Transverse colon (tissue), 4 donors: ENCODE measurements at regions not wholly inside any gene's neighbourhood (a gene's known extent, or its start where the extent isn't known, plus 50 kb on each side); places are given as distances from the start of the nearest gene placed in this dataset.

Experiments
- CTCF ChIP-seq, 5 experiments: fragments of 200-600 bp in 3 of 5; fragments of 450-650 bp in 2 of 5; sonication (generic) in 3 of 5; IDR thresholded peaks; 1 replicate in 2 of 5; 2 replicates in 3 of 5; pipeline ENCODE4 v1.5.1; 2016 to 2017; ENCODE audit warnings: antibody characterized with exemption in 5 of 5, inconsistent platforms in 3 of 5, mild to moderate bottlenecking in 2 of 5, moderate library complexity in 1 of 5
- EP300 ChIP-seq: sonication (generic); formaldehyde crosslinking; IDR thresholded peaks from one replicate; pipeline ENCODE4 v1.6.1; 2017; ENCODE audit warnings: antibody characterized with exemption, low read depth
- POLR2A ChIP-seq: fragments of 450-650 bp; IDR thresholded peaks from one replicate; pipeline ENCODE4 v1.6.1; 2016; ENCODE audit warnings: antibody characterized with exemption, mild to moderate bottlenecking, moderate library complexity
- POLR2AphosphoS5 ChIP-seq, 3 donors: sonication (generic); formaldehyde crosslinking; IDR thresholded peaks; one replicate each; pipeline ENCODE4 v1.6.1; 2016; ENCODE audit warnings: antibody characterized with exemption in 3 of 3

GRCh38 chr6:167755461-167755860 lies 71.2 kb upstream of the AFDN start:
- TF ChIP-seq CTCF (IDR thresholded peaks at IDR 0.05), result no peak
- TF ChIP-seq EP300, result no peak
- TF ChIP-seq POLR2A, result no peak
- no peak for TF ChIP-seq POLR2AphosphoS5 (IDR thresholded peaks at IDR 0.05)
